Fibroblast of mammary gland (primary cell): ENCODE measurements at regions not wholly inside any gene's neighbourhood (a gene's known extent, or its start where the extent isn't known, plus 50 kb on each side); places are given as distances from the start of the nearest gene placed in this dataset.

Source experiments
- DNase-seq: peaks from one replicate; pipeline ENCODE4 v3.0.0-alpha.2; 2010; ENCODE audit warnings: low read depth
- H3K4me3 ChIP-seq: 2 replicates; pipeline ENCODE4 v1.5.1; 2011; ENCODE audit warnings: low read depth, mild to moderate bottlenecking, low read length, moderate library complexity; ENCODE audit not compliant: control insufficient read depth
- TF ChIP-seq, protein P1 (sequence below): conservative IDR thresholded peaks from 2 replicates; pipeline ENCODE4 v1.5.1; 2011; ENCODE audit warnings: low read depth, low read length, inconsistent platforms; ENCODE audit not compliant: control insufficient read depth, insufficient read depth

GRCh38 chrX:572538-573124 lies 58.0 kb upstream of the SHOX start:
- TF ChIP-seq, protein P1, sequence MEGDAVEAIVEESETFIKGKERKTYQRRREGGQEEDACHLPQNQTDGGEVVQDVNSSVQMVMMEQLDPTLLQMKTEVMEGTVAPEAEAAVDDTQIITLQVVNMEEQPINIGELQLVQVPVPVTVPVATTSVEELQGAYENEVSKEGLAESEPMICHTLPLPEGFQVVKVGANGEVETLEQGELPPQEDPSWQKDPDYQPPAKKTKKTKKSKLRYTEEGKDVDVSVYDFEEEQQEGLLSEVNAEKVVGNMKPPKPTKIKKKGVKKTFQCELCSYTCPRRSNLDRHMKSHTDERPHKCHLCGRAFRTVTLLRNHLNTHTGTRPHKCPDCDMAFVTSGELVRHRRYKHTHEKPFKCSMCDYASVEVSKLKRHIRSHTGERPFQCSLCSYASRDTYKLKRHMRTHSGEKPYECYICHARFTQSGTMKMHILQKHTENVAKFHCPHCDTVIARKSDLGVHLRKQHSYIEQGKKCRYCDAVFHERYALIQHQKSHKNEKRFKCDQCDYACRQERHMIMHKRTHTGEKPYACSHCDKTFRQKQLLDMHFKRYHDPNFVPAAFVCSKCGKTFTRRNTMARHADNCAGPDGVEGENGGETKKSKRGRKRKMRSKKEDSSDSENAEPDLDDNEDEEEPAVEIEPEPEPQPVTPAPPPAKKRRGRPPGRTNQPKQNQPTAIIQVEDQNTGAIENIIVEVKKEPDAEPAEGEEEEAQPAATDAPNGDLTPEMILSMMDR: no peak
- no peak for DNase-seq
- H3K4me3 ChIP-seq: no peak overlapping the region

DNA sequence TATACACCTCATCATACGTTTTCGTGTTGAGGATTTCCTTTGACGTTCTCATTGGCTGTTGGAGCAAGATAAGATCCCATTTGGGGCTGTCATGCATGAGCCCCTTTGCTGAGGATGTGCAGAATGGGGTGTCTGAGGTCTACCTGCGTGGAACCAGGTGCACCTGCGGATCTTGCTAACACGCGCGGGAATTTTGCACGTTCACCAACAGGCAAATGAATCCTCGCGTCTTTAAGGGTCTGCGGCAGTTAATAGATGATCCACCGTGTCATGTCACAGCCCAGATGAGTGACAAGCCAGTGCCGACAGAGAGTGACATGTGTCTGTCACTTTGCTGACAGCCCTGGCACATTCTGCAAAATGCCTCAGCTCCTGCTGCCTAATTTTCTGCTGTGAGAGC lies 56.3 kb upstream of the SHOX start:
- TF ChIP-seq, protein P1: no peak
- no peak for DNase-seq
- no peak overlapping the region for H3K4me3 ChIP-seq

DNA sequence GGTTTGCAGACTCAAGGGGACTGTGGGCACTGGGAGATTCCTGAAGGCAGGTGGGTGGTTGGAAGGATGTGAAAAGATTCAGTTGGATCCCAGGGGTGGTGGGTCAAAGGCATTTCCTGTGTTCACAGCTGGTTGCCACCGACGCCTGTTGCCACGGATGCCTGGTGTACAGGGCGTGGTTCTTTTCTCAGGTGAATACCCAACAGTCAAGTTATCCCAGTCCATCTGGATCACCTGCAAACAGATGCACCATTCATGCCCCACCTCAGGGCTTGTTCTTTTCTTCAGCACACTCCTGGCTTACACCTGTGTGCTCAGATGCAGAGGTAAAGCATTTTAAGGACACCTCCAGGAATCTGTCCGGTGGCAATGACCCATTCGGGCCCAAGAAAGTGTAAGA lies 55.8 kb upstream of the SHOX start:
- TF ChIP-seq, protein P1: no peak
- no peak overlapping the region for H3K4me3 ChIP-seq
- no peak for DNase-seq

DNA sequence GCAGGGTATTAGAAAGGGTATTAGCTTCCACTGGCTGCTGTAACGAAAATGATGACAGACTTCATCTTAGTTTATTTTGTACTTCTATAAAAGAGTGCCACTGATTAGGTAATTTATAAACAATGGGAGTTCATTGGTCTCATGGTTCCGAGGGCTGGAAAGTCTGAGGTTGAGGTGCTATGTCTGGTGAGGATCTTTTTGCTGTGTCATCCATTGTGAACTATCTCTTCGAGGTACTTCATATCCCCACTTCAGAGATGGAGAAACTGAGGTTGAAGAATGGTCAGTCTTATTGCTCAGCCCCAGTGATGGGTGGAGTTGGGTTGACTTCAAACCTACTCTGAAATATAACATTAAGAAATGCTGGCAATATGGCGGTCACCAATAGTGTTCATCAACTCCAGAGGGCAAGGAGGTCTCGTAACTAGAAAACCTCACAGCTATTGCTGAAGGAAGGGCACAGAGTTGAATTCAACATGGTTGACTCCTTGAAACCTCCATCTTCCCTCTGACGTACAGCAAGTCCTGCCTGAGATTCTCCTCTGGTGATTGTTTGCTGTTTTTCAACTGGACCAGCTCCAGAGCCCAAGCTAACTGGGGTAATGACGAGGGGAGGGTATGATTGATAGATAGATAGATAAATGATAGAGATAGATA lies 53.6 kb upstream of the SHOX start:
- TF ChIP-seq, protein P1: no peak
- no peak overlapping the region for H3K4me3 ChIP-seq
- no peak for DNase-seq

- TF ChIP-seq, protein P1: no peak
- no peak overlapping the region for H3K4me3 ChIP-seq
- DNase-seq: no peak
These were observed 52.1 kb upstream of the SHOX start for GRCh38 chrX:578531-578930.

DNA sequence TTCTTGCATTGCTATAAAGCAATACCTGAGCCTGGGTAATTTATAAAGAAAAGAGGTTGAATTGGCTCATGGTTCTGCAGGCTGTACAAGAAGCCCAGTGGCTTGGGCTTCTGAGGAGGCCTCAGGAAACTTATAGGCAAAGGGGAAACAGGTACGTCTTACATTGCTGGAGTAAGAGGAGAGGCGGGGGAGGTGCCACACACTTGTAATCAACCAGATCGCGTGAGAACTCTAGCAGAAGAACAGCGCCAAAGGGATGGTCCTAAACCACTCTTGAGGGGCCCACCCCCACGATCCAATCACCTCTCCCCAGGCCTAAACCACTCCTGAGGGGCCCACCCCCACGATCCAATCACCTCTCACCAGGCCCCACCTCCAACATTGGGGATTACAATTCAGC lies 50.6 kb upstream of the SHOX start:
- TF ChIP-seq, protein P1: no peak
- DNase-seq: no peak
- no peak overlapping the region for H3K4me3 ChIP-seq
